ENCODE measurements at regions not wholly inside any gene's neighbourhood (a gene's known extent, or its start where the extent isn't known, plus 50 kb on each side); places are given as distances from the start of the nearest gene placed in this dataset.
A peak's percentile ranks its signal among the peaks of the same experiment; 100 is the strongest.

GRCh38 chr4:155468282-155468681 lies 91.5 kb upstream of the MAP9 start:
- Mint-ChIP-seq H3K27me3 (peaks cover 0 to 12% (median 4%) of the 10 kb centered on the region in 5 donors), H3K27ac (no peak overlapping the region), H3K4me3 (no peak overlapping the region), H3K36me3 (no peaks in the 10 kb centered on the region), H3K4me1 (peaks cover 0 to 2% (median 0%) of the 10 kb centered on the region in 7 donors), H3K9me3 (peaks cover 0 to 3% (median 0%) of the 10 kb centered on the region in 11 donors)
- ChIA-PET POLR2A (no interaction called here), CTCF (no interaction called here)
- Histone ChIP-seq H3K36me3 (ENCODE audit: control insufficient read depth in 2 of 3, insufficient read depth in 3 of 3, low read length in 3 of 3) (no peaks in the 10 kb centered on the region), H3K27ac (ENCODE audit: low read depth, low read length) (no peak overlapping the region), H3K9me3 (ENCODE audit: control insufficient read depth in 2 of 3, low read length in 3 of 3) (no peaks in the 10 kb centered on the region), H3K27me3 (ENCODE audit: control insufficient read depth in 2 of 2, insufficient read depth in 2 of 2, low read length in 2 of 2) (no peaks in the 10 kb centered on the region), H3K4me3 (ENCODE audit: low read length) (no peak overlapping the region), H3K4me1 (ENCODE audit: control insufficient read depth in 2 of 2, insufficient read depth in 2 of 2, low read length in 2 of 2) (no peaks in the 10 kb centered on the region)
- intact Hi-C loops (cut with micrococcal nuclease): no loop called here
- DNase-seq (no peak), ATAC-seq (no peak)

- Histone ChIP-seq H3K36me3 (ENCODE audit: control insufficient read depth in 2 of 3, insufficient read depth in 3 of 3, low read length in 3 of 3) (no peaks in the 10 kb centered on the region), H3K9me3 (ENCODE audit: control insufficient read depth in 2 of 3, low read length in 3 of 3) (no peaks in the 10 kb centered on the region), H3K27ac (ENCODE audit: low read depth, low read length) (no peak overlapping the region), H3K4me3 (ENCODE audit: low read length) (no peak overlapping the region), H3K4me1 (ENCODE audit: control insufficient read depth in 2 of 2, insufficient read depth in 2 of 2, low read length in 2 of 2) (no peaks in the 10 kb centered on the region), H3K27me3 (ENCODE audit: control insufficient read depth in 2 of 2, insufficient read depth in 2 of 2, low read length in 2 of 2) (no peaks in the 10 kb centered on the region)
- H3K9me3 Mint-ChIP-seq: no peaks in the 10 kb centered on the region
- no peaks in the 10 kb centered on the region for H3K4me1 Mint-ChIP-seq
- peaks cover 0 to 8% (median 4%) of the 10 kb centered on the region in 5 donors for H3K27me3 Mint-ChIP-seq
- ChIA-PET POLR2A (no interaction called here), CTCF (no interaction called here)
- no peak overlapping the region for H3K27ac Mint-ChIP-seq
- H3K36me3 Mint-ChIP-seq: no peaks in the 10 kb centered on the region
- no peak overlapping the region for H3K4me3 Mint-ChIP-seq
- intact Hi-C loops (cut with micrococcal nuclease): no loop called here
- ATAC-seq (no peak), DNase-seq (no peak)
Measured at GRCh38 chr4:155450676-155451075, 73.9 kb upstream of the MAP9 start.

- Mint-ChIP-seq H3K4me1 (peaks cover 0 to 3% (median 0%) of the 10 kb centered on the region in 7 donors), H3K27ac (no peak overlapping the region), H3K27me3 (peaks cover 17 to 33% (median 19%) of the 10 kb centered on the region in 5 donors), H3K9me3 (no peaks in the 10 kb centered on the region), H3K36me3 (no peaks in the 10 kb centered on the region), H3K4me3 (no peak overlapping the region)
- Histone ChIP-seq H3K4me3 (ENCODE audit: low read length) (no peak overlapping the region), H3K27me3 (ENCODE audit: control insufficient read depth in 2 of 2, insufficient read depth in 2 of 2, low read length in 2 of 2) (no peaks in the 10 kb centered on the region), H3K36me3 (ENCODE audit: control insufficient read depth in 2 of 3, insufficient read depth in 3 of 3, low read length in 3 of 3) (no peaks in the 10 kb centered on the region), H3K9me3 (ENCODE audit: control insufficient read depth in 2 of 3, low read length in 3 of 3) (no peaks in the 10 kb centered on the region), H3K27ac (ENCODE audit: low read depth, low read length) (no peak overlapping the region), H3K4me1 (ENCODE audit: control insufficient read depth in 2 of 2, insufficient read depth in 2 of 2, low read length in 2 of 2) (no peaks in the 10 kb centered on the region)
- intact Hi-C loops (cut with micrococcal nuclease): loop anchor here in 1 of 2 donors (10.0 kb wide), 1 partner anchor 219 kb away; the partner anchor contains the start of gene GUCY1A1
- CTCF ChIA-PET: no interaction called here
- ATAC-seq (no peak), DNase-seq (no peak)
- POLR2A ChIA-PET: no interaction called here
Measured at GRCh38 chr4:155445306-155445705, 68.5 kb upstream of the MAP9 start.

GRCh38 chr4:155444721-155445120 lies 68.0 kb upstream of the MAP9 start:
- Histone ChIP-seq H3K27ac (ENCODE audit: low read depth, low read length) (no peak overlapping the region), H3K4me3 (ENCODE audit: low read length) (no peak overlapping the region), H3K4me1 (ENCODE audit: control insufficient read depth in 2 of 2, insufficient read depth in 2 of 2, low read length in 2 of 2) (no peaks in the 10 kb centered on the region), H3K9me3 (ENCODE audit: control insufficient read depth in 2 of 3, low read length in 3 of 3) (no peaks in the 10 kb centered on the region), H3K36me3 (ENCODE audit: control insufficient read depth in 2 of 3, insufficient read depth in 3 of 3, low read length in 3 of 3) (no peaks in the 10 kb centered on the region), H3K27me3 (ENCODE audit: control insufficient read depth in 2 of 2, insufficient read depth in 2 of 2, low read length in 2 of 2) (no peaks in the 10 kb centered on the region)
- no peaks in the 10 kb centered on the region for H3K36me3 Mint-ChIP-seq
- ChIA-PET CTCF (no interaction called here), POLR2A (no interaction called here)
- ATAC-seq (no peak), DNase-seq (no peak)
- H3K9me3 Mint-ChIP-seq: no peaks in the 10 kb centered on the region
- H3K4me3 Mint-ChIP-seq: no peak overlapping the region
- no peak overlapping the region for H3K27ac Mint-ChIP-seq
- peaks cover 0 to 3% (median 0%) of the 10 kb centered on the region in 7 donors for H3K4me1 Mint-ChIP-seq
- peaks cover 17 to 33% (median 19%) of the 10 kb centered on the region in 5 donors for H3K27me3 Mint-ChIP-seq
- intact Hi-C loops (cut with micrococcal nuclease): loop anchor here in 1 of 2 donors (10.0 kb wide), 1 partner anchor 220 kb away; the partner anchor contains the start of gene GUCY1A1

- H3K36me3 ChIP-seq (ENCODE audit: control insufficient read depth in 2 of 3, insufficient read depth in 3 of 3, low read length in 3 of 3): no peaks in the 10 kb centered on the region
Measured at GRCh38 chr4:155442267-155443105, 65.7 kb upstream of the MAP9 start.

GRCh38 chr4:155441475-155441874 lies 64.7 kb upstream of the MAP9 start:
- Histone ChIP-seq H3K27me3 (ENCODE audit: control insufficient read depth in 2 of 2, insufficient read depth in 2 of 2, low read length in 2 of 2) (no peaks in the 10 kb centered on the region), H3K4me3 (ENCODE audit: low read length) (no peak overlapping the region), H3K9me3 (ENCODE audit: control insufficient read depth in 2 of 3, low read length in 3 of 3) (no peaks in the 10 kb centered on the region), H3K27ac (ENCODE audit: low read depth, low read length) (no peak overlapping the region), H3K36me3 (ENCODE audit: control insufficient read depth in 2 of 3, insufficient read depth in 3 of 3, low read length in 3 of 3) (no peaks in the 10 kb centered on the region), H3K4me1 (ENCODE audit: control insufficient read depth in 2 of 2, insufficient read depth in 2 of 2, low read length in 2 of 2) (no peaks in the 10 kb centered on the region)
- DNase-seq: no peak
- ATAC-seq: no peak
- CTCF ChIA-PET: no interaction called here
- Mint-ChIP-seq H3K4me1 (peaks cover 0 to 3% (median 0%) of the 10 kb centered on the region in 7 donors), H3K9me3 (no peaks in the 10 kb centered on the region), H3K27ac (no peak overlapping the region), H3K4me3 (no peak overlapping the region), H3K36me3 (no peaks in the 10 kb centered on the region), H3K27me3 (peaks cover 13 to 29% (median 25%) of the 10 kb centered on the region in 5 donors)
- POLR2A ChIA-PET: no interaction called here
- intact Hi-C loops (cut with micrococcal nuclease): loop anchor here in 1 of 2 donors (10.0 kb wide), 1 partner anchor 223 kb away; the partner anchor contains the start of gene GUCY1A1

More at GRCh38 chr4:155442267-155443105, 65.7 kb upstream of the MAP9 start:
- Histone ChIP-seq H3K9me3 (ENCODE audit: control insufficient read depth in 2 of 3, low read length in 3 of 3) (no peaks in the 10 kb centered on the region), H3K4me1 (ENCODE audit: control insufficient read depth in 2 of 2, insufficient read depth in 2 of 2, low read length in 2 of 2) (no peaks in the 10 kb centered on the region), H3K4me3 (ENCODE audit: low read length) (no peak overlapping the region), H3K27ac (ENCODE audit: low read depth, low read length) (no peak overlapping the region), H3K27me3 (ENCODE audit: control insufficient read depth in 2 of 2, insufficient read depth in 2 of 2, low read length in 2 of 2) (no peaks in the 10 kb centered on the region)
- H3K4me3 Mint-ChIP-seq: peak overlapping the region in 3 of 10 donors; percentile 6 to 45 (median 20)
- DNase-seq (peak in 8 of 9 donors; percentile 10 to 67 (median 32)), ATAC-seq (peak; percentile 82)
- peaks cover 0 to 3% (median 0%) of the 10 kb centered on the region in 7 donors for H3K4me1 Mint-ChIP-seq
- ChIA-PET POLR2A (no interaction called here), CTCF (no interaction called here)
- no peaks in the 10 kb centered on the region for H3K36me3 Mint-ChIP-seq
- H3K9me3 Mint-ChIP-seq: no peaks in the 10 kb centered on the region
- no peak overlapping the region for H3K27ac Mint-ChIP-seq
- H3K27me3 Mint-ChIP-seq: peaks cover 16 to 28% (median 22%) of the 10 kb centered on the region in 5 donors
- intact Hi-C loops (cut with micrococcal nuclease): loop anchor here in 1 of 2 donors (1.0 to 10.0 kb wide), 3 partner anchors 222 to 511 kb away; partner anchors contain the start of genes CTSO and GUCY1A1

Measured in naive thymus-derived CD4-positive, alpha-beta T cell (primary cell).